ENCODE measurements at regions not wholly inside any gene's neighbourhood (a gene's known extent, or its start where the extent isn't known, plus 50 kb on each side); places are given as distances from the start of the nearest gene placed in this dataset.

DNA sequence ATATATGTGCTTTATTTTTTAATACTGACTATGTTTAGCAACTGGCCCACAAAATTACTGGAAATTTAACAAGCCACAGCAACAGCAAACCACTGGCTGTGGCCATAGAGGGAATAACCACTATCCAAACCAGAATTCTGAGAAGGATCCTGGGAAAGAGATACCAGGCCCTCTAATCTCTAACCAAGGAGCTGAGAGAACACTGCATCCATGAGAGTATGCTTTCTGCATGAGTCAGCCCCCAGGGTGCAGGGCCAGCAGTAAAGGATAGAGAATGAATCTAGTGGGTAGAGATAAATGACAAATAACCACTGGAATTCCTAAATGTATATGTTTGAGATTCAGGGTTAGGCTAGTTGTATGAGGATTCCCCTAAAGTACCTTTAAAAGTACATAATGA is 221.8 kb downstream of the KIT start:
- TF ChIP-seq CTCF (conservative IDR thresholded peaks at IDR 0.05; ENCODE audit: low read depth, low read length): no peak
- TF ChIP-seq EZH2 (IDR thresholded peaks at IDR 0.05; ENCODE audit: low read length, unreplicated experiment): no peak
- no peak for TF ChIP-seq EZH2phosphoT487 (IDR thresholded peaks at IDR 0.05; ENCODE audit: borderline replicate concordance, low read length)

All from PC-3 (cell line).